A673 (cell line): ENCODE measurements at regions not wholly inside any gene's neighbourhood (a gene's known extent, or its start where the extent isn't known, plus 50 kb on each side); places are given as distances from the start of the nearest gene placed in this dataset.

Experiments used
- CTCF ChIP-seq: fragments of 300-800, 200-600 bp; sonication (generic); conservative IDR thresholded peaks from 2 replicates; pipeline ENCODE4 v1.5.1; 2017; ENCODE audit warnings: low read depth, mild to moderate bottlenecking, antibody characterized with exemption, low read length, moderate library complexity, mixed read lengths
- EZH2 ChIP-seq: fragments of 200-600 bp; sonication (generic); IDR thresholded peaks from 2 replicates; pipeline ENCODE4 v1.6.1; 2017; ENCODE audit warnings: borderline replicate concordance, low read depth, mild to moderate bottlenecking, mixed read lengths, antibody characterized with exemption, low read length; ENCODE audit not compliant: poor library complexity, severe bottlenecking

DNA sequence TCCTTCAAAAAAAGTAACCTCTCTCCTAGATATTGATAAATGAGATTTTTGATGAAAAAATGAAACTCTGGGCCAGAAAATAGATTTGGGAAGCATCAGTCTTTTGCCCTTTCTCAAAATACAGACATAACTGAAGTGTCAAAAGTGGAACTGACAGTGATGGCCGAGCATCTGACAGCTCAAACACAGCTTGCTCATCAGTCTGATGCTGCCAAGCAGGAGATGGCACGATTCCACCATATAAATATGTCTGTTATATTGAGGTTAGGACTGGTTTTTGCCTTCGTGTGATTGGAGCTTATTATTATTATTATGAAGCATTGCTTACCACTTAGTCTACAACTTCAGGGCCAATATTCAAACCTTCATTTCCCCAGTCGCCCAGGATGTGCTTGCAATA, 152.6 kb upstream of the EPHA3 start:
- TF ChIP-seq CTCF, result no peak
- TF ChIP-seq EZH2, result no peak
